ENCODE measurements at regions not wholly inside any gene's neighbourhood (a gene's known extent, or its start where the extent isn't known, plus 50 kb on each side); places are given as distances from the start of the nearest gene placed in this dataset.

DNA sequence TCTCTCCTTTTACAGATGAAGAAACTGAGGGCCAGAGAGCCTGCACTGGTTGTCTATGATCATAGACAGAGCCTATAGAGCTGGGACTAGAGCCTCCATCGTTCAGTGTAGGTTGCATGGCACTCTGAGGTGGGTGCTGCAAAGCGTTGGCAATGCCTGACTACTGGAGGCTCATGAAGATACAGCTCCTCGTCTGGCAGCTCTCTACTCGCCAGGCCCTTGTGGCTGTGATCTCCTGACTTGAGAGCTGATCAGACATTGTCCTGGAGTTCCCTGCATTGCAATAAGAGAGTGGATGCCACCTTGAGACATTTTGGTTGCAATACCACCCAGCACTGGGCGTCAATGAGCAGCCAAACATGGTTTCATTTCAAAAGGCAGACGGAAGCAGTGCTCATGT lies 270.1 kb upstream of the ARID1B start:
- ChIA-PET CTCF (interaction anchor here (0.7 kb wide), 1 partner anchor 8 kb away, joined by 3 read pairs; no protein-coding TSS in a partner anchor), POLR2A (ENCODE audit: unreplicated experiment) (no interaction called here)
- H2AK5ac ChIP-seq (ENCODE audit: low read depth, low read length): no peak overlapping the region
- no peak overlapping the region for H3K23ac ChIP-seq (ENCODE audit: low read depth, low read length)
- no peak overlapping the region for H3K27ac ChIP-seq (ENCODE audit: insufficient read depth, low read length)
- no peak overlapping the region for H4K5ac ChIP-seq (ENCODE audit: low read depth, low read length)
- H4K8ac ChIP-seq (ENCODE audit: low read depth in 2 of 2, low read length in 2 of 2): no peak overlapping the region
- no peaks in the 10 kb centered on the region for H4K20me1 ChIP-seq (ENCODE audit: insufficient read depth, low read length)
- no peak overlapping the region for H2BK20ac ChIP-seq (ENCODE audit: low read depth, low read length)
- TF ChIP-seq RFX5 (IDR thresholded peaks at IDR 0.05; ENCODE audit: low read depth, low read length) (no peak), MAZ (IDR thresholded peaks at IDR 0.05; ENCODE audit: borderline replicate concordance, low read depth, low read length) (no peak), SMC3 (IDR thresholded peaks at IDR 0.05; ENCODE audit: low read depth, low read length) (no peak), NFE2L2 (IDR thresholded peaks at IDR 0.05; ENCODE audit: low read depth, low read length) (no peak), RCOR1 (IDR thresholded peaks at IDR 0.05; ENCODE audit: insufficient replicate concordance, low read length) (no peak)
- dilution Hi-C loops (cut with HindIII; ENCODE audit: low sequenced_read_pairs, unreplicated experiment): no loop called here
- H3K9me3 ChIP-seq (ENCODE audit: control insufficient read depth, insufficient read depth, low read length): no peaks in the 10 kb centered on the region
- intact Hi-C loops (cut with micrococcal nuclease): no loop called here
- no peak overlapping the region for H2AFZ ChIP-seq (replicated peaks; ENCODE audit: low read length, poor library complexity)
- no TSS peak for BruUV-seq (replicated peaks)
- H3K56ac ChIP-seq (ENCODE audit: extremely low read depth, insufficient read depth, low read length): no peak overlapping the region
- H3K18ac ChIP-seq (ENCODE audit: low read depth, low read length): no peak overlapping the region
- DNase-seq (no peak), ATAC-seq (ENCODE audit: low read depth) (no peak)
- H3K4me1 ChIP-seq (ENCODE audit: control insufficient read depth, insufficient read depth, low read length): no peaks in the 10 kb centered on the region
- no peaks in the 10 kb centered on the region for H3K9me1 ChIP-seq (ENCODE audit: insufficient read depth, low read length)
- no peak overlapping the region for H2AK9ac ChIP-seq (replicated peaks; ENCODE audit: low read depth, low read length, poor library complexity)
- peaks cover 5% of the 10 kb centered on the region for H3K27me3 ChIP-seq (ENCODE audit: control insufficient read depth, insufficient read depth, low read length)
- H3K36me3 ChIP-seq (ENCODE audit: control insufficient read depth, insufficient read depth, low read length): no peaks in the 10 kb centered on the region
- no peaks in the 10 kb centered on the region for H3K79me1 ChIP-seq (ENCODE audit: low read depth in 1 of 2, low read length in 2 of 2)
- no peak overlapping the region for H3K4me3 ChIP-seq (ENCODE audit: insufficient read depth, low read depth, low read length)
- no peak overlapping the region for H3K4ac ChIP-seq (ENCODE audit: low read depth, low read length)
- no peak overlapping the region for H2BK15ac ChIP-seq (ENCODE audit: low read depth, low read length)
- WGBS, 2 experiments (ENCODE audit: extremely low coverage in 2 of 2, insufficient read length in 1 of 2): 44% methylated on average over 5 of the region's 6 CpGs; no CpG with 5 or more reads in 1 of the 2 experiments
- H2BK120ac ChIP-seq (ENCODE audit: low read depth, low read length): no peak overlapping the region
- no peak overlapping the region for H3K4me2 ChIP-seq (ENCODE audit: low read depth, low read length)
- in situ Hi-C loops (cut with MboI; ENCODE audit: low sequenced_read_pairs): no loop called here
- no peak overlapping the region for H4K91ac ChIP-seq (ENCODE audit: insufficient read depth, low read depth, low read length)
- H2BK5ac ChIP-seq (ENCODE audit: low read depth, low read length, poor library complexity, severe bottlenecking): no peak overlapping the region
- H3K9ac ChIP-seq (ENCODE audit: low read depth, low read length): no peak overlapping the region
- no peak overlapping the region for H3K14ac ChIP-seq (replicated peaks; ENCODE audit: low read depth, low read length)
